A549 (cell line): ENCODE measurements at regions not wholly inside any gene's neighbourhood (a gene's known extent, or its start where the extent isn't known, plus 50 kb on each side); places are given as distances from the start of the nearest gene placed in this dataset.
"Not testable (repeated sequence)": the region's sequence is repeated elsewhere in the genome, so short reads cannot be mapped to it uniquely, and the experiment has no call there.

ENCODE experiments used
- CTCF ChIP-seq: fragments of >200 bp; sonication (Bioruptor Twin); formaldehyde crosslinking; IDR thresholded peaks from 3 replicates; pipeline ENCODE4 v1.5.1; 2016
- E2F6 ChIP-seq: IDR thresholded peaks from 2 replicates; pipeline ENCODE4 v1.6.1; 2012; ENCODE audit warnings: low read depth, borderline replicate concordance
- ELK1 ChIP-seq: fragments of 150-350 bp; IDR thresholded peaks from 2 replicates; pipeline ENCODE4 v1.6.1; 2014; ENCODE audit warnings: low read depth, mild to moderate bottlenecking, low read length
- EP300 ChIP-seq, 2 experiments: fragments of >200 bp; sonication (Bioruptor Twin); formaldehyde crosslinking; IDR thresholded peaks; 2 replicates in 1 of 2; 3 replicates in 1 of 2; pipeline ENCODE4 v1.6.1; 2016 to 2017
- MAFK ChIP-seq: fragments of 450-650 bp; IDR thresholded peaks from 2 replicates; pipeline ENCODE4 v1.6.1; 2014; ENCODE audit not compliant: partially characterized antibody
- POLR2A ChIP-seq: IDR thresholded peaks from 2 replicates; pipeline ENCODE4 v1.6.1; 2012; ENCODE audit warnings: mild to moderate bottlenecking, low read length
- POLR2AphosphoS2 ChIP-seq: conservative IDR thresholded peaks from 2 replicates; pipeline ENCODE4 v1.6.1; 2012; ENCODE audit warnings: low read length, improper control_type of control experiment, inconsistent platforms
- REST ChIP-seq: fragments of 200-600 bp; sonication (generic); IDR thresholded peaks from 2 replicates; pipeline ENCODE4 v1.6.1; 2016; ENCODE audit warnings: antibody characterized with exemption, mild to moderate bottlenecking, moderate library complexity
- SMC3 ChIP-seq: fragments of >200 bp; sonication (Bioruptor Twin); formaldehyde crosslinking; IDR thresholded peaks from 3 replicates; pipeline ENCODE4 v1.6.1; 2018; ENCODE audit warnings: inconsistent platforms
- SREBF2 ChIP-seq: fragments of 450-650 bp; IDR thresholded peaks from 2 replicates; pipeline ENCODE4 v1.6.1; 2014; ENCODE audit warnings: mild to moderate bottlenecking, moderate library complexity
- TP53 ChIP-seq: fragments of 250-450 bp; sonication (Bioruptor Pico); IDR thresholded peaks from 2 replicates; pipeline ENCODE4 v1.5.0; 2021; ENCODE audit warnings: mild to moderate bottlenecking, moderate library complexity
- USF2 ChIP-seq: fragments of 450-650 bp; IDR thresholded peaks from 2 replicates; pipeline ENCODE4 v1.6.1; 2014; ENCODE audit warnings: antibody characterized with exemption
- ZFP36 ChIP-seq: fragments of 450-650 bp; IDR thresholded peaks from 2 replicates; pipeline ENCODE4 v1.6.1; 2014; ENCODE audit warnings: borderline replicate concordance; ENCODE audit not compliant: partially characterized antibody

- TF ChIP-seq CTCF; TP53; SMC3; REST; POLR2AphosphoS2; EP300 (IDR thresholded peaks at IDR 0.05); POLR2A; USF2; ELK1; MAFK; ZFP36; E2F6; SREBF2: not testable (repeated sequence)
Measured at GRCh38 chr15:77883012-77883411, 194.5 kb downstream of the TBC1D2B start.
